AG09309 (cell line): ENCODE measurements at regions not wholly inside any gene's neighbourhood (a gene's known extent, or its start where the extent isn't known, plus 50 kb on each side); places are given as distances from the start of the nearest gene placed in this dataset.

Source experiments
- DNase-seq: peaks from one replicate; pipeline ENCODE4 v3.0.0-alpha.2; 2010; ENCODE audit warnings: low read depth
- H3K4me3 ChIP-seq: 2 replicates; pipeline ENCODE4 v1.5.1; 2011; ENCODE audit warnings: mild to moderate bottlenecking, low read depth, low read length, moderate library complexity; ENCODE audit not compliant: control insufficient read depth
- CTCF ChIP-seq: IDR thresholded peaks from 2 replicates; pipeline ENCODE4 v1.5.1; 2011; ENCODE audit warnings: mild to moderate bottlenecking, low read depth, low read length, inconsistent platforms; ENCODE audit not compliant: insufficient read depth, control insufficient read depth; ENCODE audit errors: missing control alignments

GRCh38 chr13:83352391-83352790 lies 529.9 kb downstream of the SLITRK1 start:
- DNase-seq: no peak
- no peak for TF ChIP-seq CTCF
- H3K4me3 ChIP-seq: no peak overlapping the region

GRCh38 chr13:83350569-83350968 lies 531.7 kb downstream of the SLITRK1 start:
- no peak for DNase-seq
- TF ChIP-seq CTCF: no peak

GRCh38 chr13:83344518-83344917 lies 537.8 kb downstream of the SLITRK1 start:
- TF ChIP-seq CTCF: no peak
- no peak for DNase-seq
- H3K4me3 ChIP-seq: no peak overlapping the region

More at GRCh38 chr13:83350569-83350968, 531.7 kb downstream of the SLITRK1 start:
- no peak overlapping the region for H3K4me3 ChIP-seq

- no peak overlapping the region for H3K4me3 ChIP-seq
- no peak for DNase-seq
- TF ChIP-seq CTCF: no peak
These were observed 542.1 kb downstream of the SLITRK1 start for GRCh38 chr13:83340170-83340569.

GRCh38 chr13:83333614-83334388 lies 548.5 kb downstream of the SLITRK1 start:
- DNase-seq: no peak
- no peak for TF ChIP-seq CTCF
- no peak overlapping the region for H3K4me3 ChIP-seq

- H3K4me3 ChIP-seq: no peak overlapping the region
- TF ChIP-seq CTCF: no peak
- no peak for DNase-seq
These were observed 549.5 kb downstream of the SLITRK1 start for GRCh38 chr13:83332751-83333150.
